ENCODE measurements at regions not wholly inside any gene's neighbourhood (a gene's known extent, or its start where the extent isn't known, plus 50 kb on each side); places are given as distances from the start of the nearest gene placed in this dataset.

DNA sequence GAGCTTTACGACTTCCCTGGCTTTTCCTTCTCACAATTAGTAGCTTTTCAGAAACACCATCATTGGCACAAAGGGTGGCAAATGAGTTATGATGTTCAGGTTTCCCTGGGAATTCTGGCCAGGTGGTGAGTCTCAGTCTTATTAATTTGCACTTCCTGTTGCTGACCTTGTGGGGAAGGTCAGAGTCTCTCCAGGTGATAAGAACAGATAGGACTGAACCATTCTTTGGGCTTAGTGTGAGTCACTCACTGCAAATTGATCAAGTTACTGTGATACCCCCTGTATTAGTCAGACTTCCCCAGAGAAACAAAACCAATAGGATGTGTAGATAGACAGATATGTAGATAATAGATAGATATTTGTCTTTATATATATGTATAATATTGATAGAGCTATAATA is 53.8 kb upstream of the RANBP3L start:
- no peak for DNase-seq

DNA sequence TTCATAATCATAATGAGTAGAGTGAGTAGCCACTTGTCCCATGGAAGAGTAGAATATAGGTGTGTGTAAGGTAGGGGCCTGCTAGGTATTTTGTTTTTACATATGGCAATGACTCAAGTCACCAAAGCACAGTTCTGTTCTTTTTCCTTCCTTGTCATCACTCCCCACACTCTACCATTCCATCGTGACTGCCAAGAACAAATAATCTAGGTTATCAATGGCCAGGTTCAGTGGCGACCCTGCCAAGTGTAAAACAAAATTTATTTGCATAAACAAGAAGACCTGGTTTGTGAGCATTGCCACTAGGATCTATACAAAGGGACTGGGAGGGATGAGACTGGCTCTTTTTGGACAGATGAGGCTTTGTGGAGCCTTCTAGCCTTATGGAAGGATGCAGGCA is 55.2 kb upstream of the RANBP3L start:
- DNase-seq = no peak

DNA sequence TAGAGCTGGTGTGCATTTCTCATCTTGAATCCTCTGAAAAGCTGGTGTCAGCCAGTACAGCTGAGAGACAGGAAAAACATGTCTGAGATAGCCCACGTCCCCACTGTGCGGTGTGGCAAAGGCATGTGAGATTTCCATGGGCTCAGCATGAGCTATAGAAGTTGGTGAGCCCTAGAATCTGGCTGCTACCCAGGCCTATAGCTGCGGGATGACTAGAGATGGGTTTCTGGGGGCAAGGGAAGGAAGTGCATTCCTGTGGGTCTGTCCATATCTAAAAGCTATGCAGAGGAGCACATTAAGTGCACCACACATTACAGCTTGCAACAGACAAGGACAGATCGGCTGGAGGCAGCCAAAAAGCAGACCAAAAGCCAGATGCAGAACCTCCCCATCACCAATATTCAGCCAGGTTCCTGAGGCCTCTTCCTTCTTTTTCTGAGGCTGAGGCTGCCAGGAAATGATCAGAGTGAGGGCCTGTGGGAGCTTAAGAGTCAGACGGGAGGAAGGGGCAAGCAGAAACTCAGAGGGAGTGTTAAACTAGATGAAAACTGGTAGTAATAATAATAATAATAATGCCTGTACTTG is 55.8 kb upstream of the RANBP3L start:
- DNase-seq = no peak

DNA sequence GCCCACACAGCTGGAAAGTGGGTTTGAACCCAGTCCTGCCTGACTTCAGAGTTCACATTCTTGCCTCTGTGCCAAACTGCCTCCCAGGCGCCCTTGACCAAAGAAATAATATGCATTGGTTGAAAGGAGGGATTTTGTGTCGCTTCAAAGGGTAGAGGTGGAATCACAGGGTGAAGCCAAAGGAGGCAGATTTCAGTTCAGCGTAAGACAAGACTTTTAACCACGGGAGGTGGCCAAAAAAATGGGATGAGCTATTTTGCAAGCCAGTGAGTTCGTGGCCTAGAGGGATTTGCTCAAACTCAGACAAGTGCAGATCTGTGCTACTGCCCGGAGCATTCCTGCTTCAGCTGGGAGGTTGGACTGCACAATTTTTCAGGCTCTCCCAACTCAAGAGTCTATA is 57.6 kb upstream of the RANBP3L start:
- DNase-seq = no peak

DNA sequence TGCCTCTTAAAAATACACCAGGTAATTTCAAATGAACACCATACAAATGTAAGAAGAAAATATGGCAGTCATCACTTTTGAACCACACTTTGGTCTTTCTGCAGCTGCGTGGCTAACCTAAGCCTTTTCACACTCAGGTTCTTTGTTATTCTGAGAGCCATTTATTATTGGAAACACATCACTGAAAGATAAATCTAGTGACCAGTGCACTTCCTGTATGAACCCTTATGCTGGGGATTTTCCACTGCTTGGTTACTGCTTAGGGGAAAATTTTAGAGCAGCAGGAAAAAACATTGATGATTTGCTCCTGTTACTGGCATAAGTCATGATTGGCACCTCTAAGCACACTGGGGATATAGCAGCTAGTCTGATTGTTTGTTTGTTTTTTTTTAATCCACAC is 58.6 kb upstream of the RANBP3L start:
- DNase-seq = no peak

DNA sequence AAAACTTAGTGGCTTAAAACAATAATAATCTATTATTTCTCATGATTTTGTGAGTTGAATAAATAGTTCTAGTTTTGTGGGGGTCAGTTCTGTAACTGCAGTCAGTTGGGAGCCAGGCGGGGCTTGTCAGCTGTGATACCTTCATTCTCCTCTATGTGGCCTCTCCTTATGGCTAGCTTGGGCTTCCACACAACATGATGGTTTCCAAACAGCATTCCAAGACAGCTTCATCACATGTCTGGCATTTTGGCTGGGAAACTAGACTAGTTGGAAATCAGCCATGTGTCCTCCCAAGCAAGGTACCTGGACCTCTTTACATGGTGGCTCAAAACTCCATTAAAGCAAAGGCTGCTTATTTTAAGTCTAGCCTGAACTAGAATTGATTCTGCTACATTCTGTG is 61.4 kb upstream of the RANBP3L start:
- no peak for DNase-seq

DNA sequence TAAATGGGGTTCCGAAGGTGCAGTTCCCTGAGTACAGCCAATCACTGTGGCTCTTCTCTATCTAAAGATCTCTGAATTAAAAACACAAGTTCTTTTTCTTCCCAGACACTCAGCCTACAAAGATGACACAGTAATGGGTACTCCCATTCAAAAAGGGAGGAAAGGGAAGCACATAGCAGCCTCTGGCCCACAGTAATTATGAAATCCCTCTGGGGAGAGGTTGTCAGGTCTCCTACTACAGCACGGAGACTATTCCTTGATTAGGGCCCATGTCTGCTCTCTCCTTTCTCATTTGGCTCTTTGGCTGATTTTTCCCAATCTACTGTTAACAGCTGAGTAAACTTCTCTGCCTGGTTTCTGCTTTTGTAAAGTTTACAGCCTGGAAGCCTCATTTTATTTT is 62.0 kb upstream of the RANBP3L start:
- DNase-seq = no peak

DNA sequence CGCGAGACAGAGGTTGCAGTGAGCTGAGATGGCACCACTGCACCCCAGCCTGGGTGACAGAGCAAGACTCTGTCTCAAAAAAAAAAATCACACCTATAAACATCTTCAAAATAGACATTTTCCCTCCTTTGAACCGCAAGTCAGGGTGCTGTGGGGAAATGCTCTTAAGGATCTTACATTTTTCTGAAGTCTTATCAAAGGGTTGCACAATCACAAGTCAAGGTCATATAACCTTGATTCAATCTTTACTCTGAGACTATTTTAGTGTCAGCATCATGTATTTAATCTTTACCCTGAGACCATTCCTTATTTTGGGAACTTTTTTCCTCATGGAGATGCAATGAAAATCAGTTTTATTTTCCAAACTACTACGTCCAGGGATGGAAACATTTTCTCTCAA is 62.8 kb upstream of the RANBP3L start:
- no peak for DNase-seq

DNA sequence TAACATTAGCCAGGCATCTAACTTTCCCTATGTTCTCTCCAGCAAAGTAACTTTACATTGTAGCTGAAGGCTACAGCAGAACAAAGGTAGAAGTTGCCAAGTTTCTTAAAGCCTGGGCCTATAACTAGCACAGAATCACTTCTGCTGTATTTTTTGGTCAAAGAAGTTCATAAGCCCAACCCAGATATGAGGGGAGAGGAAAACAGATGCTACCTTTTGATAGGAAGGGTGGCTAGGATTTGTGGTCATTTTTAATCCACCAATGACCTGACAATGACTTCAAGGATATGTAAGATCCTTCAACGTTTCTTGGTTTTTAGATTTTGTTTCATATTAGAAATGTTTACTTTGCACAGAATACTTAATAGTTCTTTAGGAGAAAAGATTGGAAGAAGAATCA is 64.2 kb upstream of the RANBP3L start:
- no peak for DNase-seq

DNA sequence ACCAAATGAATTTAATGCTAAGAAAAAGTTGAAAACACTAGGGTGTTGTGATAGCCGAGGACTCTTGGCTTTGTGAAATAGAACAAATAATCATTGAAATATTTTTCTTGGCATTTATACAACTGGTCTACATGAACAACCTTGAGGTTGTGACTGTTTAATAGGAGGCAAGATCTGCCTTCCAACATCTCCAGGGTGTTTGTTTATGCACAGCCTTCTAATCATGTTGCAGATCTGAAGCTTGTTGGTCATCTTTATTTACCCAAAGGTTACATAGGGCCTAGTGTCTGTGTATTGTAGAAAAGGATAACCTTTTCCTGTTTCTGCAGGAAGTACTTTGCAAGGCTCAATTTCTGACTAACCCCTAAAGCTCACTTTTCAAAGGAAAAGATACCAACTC is 65.2 kb upstream of the RANBP3L start:
- DNase-seq = no peak

DNA sequence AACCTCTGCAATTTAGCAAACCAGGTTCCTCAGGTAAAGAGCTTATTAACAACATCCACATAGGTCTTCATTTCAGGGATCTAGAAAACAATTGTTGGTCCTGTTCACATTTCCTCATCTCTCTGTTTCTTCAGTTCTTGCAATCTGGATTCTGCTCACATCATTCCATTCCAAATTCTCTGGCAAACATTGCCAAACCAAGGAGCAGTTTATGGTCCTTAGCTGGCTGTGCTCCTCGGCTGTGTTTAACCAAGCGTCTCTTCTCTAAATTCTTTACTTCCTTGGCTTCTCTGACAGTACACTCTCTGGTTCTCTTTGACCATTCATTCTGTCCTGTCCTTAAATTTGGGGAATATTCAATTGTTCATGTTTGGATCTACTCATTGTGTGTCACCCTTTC is 65.8 kb upstream of the RANBP3L start:
- DNase-seq = no peak

DNA sequence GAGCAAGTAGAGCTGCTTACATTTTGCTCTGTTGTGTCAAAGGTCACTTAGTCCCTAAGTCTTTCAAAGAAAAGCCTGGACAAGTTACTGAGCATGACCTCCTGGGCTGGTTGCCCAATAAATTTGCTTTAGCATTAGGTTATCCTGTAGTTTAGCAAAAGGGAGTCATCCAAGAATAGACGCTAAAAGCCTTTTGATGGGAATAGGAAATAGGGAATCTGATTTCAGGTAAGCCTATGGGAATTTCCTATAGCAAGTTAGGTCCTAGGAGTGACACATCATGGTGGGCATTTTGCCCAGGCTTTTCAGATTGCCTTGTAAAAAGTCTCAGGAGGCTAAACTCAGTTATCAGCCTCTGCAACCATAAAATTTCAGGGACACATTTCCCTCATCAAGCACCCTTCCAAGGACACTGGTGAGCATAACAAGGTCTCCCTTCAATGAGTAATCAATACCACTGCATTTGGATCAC is 67.6 kb upstream of the RANBP3L start:
- no peak for DNase-seq

DNA sequence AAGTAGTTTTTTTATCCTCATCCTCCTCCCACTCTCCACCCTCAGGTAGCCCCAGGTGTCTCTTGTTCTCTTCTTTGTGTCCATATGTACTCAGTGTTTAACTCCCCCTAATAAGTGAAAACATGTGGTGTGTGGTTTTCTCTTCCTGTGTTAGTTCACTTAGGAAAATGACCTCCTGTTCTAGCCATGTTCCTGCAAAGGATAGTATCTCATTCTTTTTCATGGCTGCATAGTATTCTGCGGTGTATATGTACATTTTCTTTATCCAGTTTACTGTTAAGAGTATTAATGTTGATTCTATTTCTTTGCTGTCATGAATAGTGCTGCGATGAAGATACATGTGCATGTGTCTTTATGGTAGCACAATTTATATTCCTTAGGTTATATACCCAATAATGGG is 68.4 kb upstream of the RANBP3L start:
- no peak for DNase-seq

DNA sequence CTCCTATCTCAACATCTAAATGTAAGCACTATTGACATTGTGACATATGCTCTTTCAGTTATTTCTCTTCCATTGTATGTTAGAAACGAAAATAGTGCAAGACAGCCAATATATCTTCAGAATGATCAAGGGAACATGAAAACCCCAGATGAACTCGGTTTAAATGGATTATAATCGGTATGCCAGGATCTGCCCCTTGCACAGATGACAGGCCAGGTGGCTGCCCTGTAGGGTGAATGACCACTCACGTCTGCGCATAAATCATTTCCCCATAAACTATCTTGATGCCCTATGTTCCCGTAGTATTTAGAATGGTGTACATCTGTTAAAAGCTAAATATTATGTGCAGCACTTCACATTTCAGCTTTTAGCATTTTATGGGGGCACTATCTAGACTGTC is 69.7 kb upstream of the RANBP3L start:
- no peak for DNase-seq

DNA sequence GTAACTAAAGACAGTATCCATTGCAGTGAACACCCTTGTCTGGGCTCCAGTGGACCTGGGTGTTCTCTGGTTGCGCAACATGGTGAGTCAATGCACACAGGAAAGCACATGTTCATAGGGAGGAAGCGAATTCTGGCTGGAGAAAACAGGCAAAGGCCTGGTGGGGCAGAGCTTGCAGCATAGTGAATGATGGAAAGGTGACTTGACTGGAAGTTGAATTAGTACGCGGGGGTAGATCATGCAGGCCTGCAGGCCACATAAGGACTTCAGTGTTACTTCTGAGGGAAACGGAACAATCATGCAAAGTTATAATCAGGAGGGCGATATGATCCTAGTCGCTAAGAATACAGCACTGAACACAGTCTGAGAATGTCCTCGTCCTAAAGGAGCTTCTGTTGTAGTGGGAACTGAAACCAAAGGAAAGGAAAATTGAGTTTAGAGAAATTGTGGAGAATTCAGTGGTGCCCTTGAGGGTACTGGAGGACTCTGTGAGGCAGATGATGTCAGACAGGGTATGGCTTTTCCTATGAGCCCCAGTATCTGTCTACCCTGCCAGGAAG is 71.9 kb upstream of the RANBP3L start:
- DNase-seq = no peak

DNA sequence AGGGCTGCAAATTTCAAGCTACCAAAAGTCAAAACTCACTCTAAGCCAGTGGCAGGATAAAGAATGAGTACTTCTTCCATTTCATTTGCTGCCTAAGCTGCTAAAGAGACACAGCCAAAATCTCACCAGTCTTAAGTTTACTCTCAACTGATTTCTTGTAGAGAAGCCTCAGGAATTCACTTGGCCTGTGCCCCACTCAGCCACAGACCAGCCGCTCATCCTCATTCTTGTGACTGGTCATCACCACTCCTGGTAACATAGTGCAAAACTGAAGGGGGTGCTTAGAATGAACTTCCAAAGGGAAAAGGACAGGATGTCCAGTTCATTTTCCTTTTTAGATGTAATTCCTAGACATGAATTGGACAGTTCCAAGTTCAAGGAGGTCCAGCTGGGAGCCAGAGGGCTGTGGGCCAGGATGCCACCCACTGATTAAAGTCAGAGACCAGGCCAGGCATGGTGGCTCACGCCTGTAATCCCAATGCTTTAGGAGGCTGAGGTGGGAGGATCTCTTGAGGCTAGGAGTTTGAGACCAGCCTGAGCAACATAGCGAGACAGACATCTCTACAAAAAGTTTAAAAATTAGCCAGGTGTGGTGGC is 72.7 kb upstream of the RANBP3L start:
- no peak for DNase-seq

DNA sequence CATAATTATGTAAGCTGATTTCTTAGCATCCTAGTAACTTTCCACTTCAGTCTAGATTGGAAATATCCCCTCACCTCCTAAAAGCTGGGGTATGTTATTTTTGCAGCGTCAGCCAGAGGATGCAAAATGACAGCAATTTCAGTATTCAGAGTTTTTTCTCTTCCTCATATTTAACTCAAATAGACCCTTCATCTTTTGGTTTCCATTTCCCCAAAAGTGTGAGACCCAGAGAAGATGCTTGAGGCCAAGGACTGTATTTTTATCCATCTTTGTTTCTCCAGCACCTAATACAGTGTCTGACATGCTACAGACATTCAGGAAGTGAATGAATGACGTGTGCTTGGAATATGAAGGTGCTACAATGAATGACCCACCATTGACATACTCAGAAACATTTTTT is 75.5 kb upstream of the RANBP3L start:
- no peak for DNase-seq

DNA sequence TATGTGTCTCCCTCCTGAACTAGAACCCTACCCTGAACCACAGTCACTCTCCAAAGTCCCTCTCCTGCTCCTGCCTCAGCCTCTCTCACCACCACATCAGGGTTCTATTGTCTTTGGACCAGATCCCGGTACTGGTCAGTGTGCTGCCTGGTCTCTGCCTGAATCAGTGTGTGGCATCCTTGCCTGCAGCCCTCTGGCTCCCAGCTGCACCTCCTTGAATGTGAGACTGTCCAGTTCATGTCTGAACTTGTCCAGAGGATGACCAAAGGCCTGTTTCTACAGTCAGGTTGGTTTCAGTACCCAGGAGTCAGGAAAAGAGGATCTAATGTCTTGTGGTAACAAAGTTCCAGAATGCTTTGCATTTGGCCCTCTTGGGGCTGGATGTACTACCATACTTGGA is 76.8 kb upstream of the RANBP3L start:
- DNase-seq = no peak

DNA sequence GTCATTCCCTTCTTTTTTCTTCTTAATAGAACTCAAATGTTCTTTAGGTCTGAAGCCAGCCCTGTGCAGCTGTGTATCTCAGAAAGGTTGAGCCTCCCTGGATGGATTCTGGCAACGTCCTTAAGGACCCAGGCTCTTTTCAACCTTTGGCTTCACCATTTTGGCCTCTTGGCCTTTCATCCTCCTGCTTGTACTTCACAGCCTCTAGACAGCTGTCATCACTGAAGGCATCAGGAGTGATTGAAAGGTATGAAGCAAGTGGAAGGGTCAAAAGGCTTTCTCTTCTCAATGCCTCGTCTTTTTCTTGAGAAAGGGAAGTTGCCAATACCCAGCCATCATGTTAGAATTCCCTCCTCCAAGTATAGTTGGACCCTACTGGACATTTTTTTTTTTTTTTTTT is 81.2 kb upstream of the RANBP3L start:
- no peak for DNase-seq

DNA sequence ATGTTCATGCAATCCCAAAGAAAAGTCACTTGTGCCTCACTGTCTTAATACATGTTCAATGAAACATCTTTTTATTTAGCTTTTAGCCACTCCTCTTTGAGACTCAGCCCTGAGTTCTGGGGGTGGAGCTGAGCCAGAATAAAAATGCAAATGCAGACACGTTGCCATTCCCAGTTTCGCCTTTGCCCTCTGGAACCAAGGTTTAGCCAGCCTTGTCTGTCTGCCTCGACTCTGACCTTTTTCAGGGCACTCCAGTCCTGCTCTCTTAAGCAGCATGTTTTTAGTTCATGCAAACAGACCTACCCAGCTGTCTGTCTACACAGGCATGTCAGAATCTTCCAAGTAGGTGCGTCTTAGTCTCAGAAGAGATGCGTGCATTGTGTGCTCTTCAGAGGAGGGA is 82.2 kb upstream of the RANBP3L start:
- DNase-seq = no peak

DNA sequence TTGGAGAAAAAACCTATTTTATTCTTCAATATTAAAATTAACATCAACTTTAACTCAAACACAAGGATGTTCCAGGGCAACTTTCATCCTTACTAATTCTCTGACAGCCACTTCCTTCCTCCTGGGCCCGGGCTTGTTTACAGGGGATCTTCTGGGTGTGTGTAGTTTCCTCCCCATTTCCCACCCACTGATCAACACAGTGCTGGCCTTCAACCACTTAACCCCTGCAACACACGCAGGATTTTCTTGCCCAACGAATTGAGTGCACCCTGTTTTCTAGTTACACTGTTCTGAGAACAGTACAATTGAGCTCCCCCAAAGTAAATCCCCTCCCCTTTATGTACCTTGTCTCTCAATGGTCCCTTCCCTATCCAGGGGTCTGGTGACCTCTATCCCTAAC is 83.1 kb upstream of the RANBP3L start:
- no peak for DNase-seq

DNA sequence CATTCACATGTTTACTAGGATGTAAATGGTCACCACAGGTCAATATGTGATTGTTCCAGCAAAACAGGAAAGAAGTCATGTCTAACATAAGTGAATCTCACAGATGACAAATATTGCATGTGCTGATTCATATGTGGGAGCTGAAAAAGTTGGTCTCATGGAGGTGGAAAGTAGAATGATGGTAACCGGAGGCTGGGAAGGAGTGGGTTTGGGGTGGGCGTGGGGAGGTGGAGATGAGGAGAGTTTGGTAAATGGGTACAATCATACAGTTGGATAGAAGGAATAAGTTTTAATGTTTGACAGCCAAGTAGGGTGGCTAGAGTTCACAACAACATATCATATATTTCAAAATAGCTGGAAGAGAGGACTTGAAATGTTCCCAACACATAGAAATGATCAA is 83.8 kb upstream of the RANBP3L start:
- DNase-seq = no peak

DNA sequence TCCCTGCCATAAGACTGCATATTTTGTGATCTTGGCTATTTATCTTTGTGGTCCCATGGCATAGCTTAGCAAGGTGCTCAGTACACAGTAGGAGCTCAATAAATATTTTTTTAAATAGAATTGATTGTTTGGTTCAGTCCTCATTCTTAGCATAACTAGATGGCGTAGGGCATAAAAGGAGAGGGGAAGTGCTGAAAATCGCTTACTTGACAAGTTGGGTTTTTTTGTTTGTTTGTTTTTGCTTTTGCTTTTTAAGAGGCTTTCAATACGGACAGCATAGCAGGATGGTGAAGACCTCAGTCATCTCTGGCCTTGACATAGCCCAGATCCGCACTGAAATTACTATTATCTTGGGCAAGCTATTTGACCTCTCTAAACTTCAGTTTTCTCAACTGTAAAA is 86.6 kb upstream of the RANBP3L start:
- DNase-seq = no peak

DNA sequence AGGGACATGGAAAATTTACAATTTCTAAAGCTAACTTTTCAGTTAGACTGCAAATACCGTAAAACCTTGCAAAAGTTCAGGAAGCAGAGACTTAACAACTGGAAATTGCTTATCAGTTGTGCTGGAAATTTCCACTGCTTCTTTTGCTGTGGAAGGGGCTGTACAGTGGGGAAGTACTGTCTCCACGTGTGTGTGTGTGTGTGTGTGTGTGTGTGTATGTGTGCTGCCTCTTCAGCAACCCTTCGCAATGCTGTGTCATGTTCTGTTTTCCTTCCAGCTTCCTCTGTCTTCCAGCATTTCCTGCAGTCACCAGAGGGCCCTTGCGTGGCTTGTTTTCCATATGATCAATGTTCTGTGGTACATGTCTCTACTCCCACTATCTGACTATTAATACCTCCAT is 87.5 kb upstream of the RANBP3L start:
- no peak for DNase-seq

DNA sequence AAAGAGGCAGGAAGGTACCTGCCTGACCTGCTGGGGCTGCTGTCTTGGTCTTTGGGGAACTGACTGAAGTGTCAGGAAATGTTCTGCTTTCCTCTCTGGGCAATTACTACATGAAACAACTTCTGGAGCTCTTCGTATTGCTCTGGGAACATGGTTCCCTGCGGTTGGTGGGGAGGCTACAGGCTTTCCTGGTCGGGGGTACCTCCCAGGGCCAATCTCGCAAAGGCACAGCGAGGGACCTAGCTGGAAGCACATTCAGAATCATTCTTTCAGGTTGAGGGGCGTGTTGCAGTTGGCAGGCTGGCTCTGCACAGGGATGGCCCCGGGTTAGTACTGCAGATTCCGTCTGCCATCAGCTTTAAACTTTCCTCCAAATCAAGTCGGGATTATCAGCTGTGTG is 88.9 kb upstream of the RANBP3L start:
- DNase-seq = no peak
